ENCODE measurements at regions not wholly inside any gene's neighbourhood (a gene's known extent, or its start where the extent isn't known, plus 50 kb on each side); places are given as distances from the start of the nearest gene placed in this dataset.
"Not testable (repeated sequence)": the region's sequence is repeated elsewhere in the genome, so short reads cannot be mapped to it uniquely, and the experiment has no call there.

DNA sequence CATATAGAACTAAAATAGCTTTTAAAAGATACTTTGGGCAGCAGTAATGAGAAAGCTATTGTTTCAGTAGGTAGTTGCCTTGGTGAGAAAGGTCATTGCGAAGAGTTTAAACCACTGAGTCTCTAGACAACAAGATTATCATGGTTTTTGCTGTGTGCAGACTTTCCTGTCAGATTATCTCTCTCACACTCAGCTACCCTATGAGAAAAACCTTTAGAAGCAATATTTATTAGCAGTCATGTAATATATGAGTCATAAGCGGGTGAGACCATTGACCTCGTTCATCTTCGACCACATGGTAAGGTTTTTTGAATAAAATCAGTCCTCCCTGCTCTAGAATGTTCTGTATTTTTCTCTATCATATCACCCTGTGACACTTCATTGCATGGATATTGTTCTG, 59.9 kb downstream of the GPR65 start:
- DNase-seq: no peak

- DNase-seq: no peak
These were observed 64.7 kb downstream of the GPR65 start for GRCh38 chr14:88069677-88070076.

- DNase-seq: no peak
These were observed 70.5 kb downstream of the GPR65 start for GRCh38 chr14:88075269-88075981.

DNA sequence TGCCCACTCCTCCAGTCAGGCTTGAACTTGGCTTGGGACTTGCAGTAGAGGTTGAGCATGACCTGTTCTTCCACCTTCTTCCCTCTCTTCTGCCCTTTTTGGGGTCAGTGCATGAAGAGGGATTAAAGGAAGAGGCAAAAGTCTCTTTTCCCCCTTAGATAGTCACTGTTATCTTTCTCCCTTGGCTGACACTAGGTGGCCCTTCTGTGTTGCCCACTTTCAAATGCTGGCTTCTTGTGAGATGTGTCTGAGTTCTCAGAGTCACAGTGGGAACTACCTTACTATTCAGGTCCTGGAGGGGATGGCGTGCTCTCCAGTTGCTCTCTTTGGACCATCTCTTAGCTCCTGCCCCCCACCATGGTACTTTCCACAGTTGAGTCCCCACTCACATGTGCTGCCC, 73.6 kb downstream of the GPR65 start:
- DNase-seq: no peak

DNA sequence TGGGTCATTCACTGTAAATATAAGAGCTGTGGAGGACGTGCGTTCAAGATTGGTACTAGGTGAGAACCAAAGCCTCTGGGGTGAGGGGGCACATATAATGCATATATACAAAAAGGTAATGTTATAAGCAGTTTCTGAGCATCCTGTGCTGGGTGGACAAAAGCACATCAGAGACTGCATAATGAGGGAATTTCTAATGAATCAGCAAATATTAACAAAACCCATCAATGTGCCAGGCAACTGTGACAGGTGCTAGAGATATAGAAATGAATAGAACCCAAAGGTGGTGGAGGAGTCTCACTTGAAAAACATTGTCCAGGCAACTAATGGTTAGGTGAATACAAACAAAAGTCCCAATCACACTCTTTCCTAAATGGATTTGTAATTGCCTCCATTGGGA, 74.7 kb downstream of the GPR65 start:
- no peak for DNase-seq

DNA sequence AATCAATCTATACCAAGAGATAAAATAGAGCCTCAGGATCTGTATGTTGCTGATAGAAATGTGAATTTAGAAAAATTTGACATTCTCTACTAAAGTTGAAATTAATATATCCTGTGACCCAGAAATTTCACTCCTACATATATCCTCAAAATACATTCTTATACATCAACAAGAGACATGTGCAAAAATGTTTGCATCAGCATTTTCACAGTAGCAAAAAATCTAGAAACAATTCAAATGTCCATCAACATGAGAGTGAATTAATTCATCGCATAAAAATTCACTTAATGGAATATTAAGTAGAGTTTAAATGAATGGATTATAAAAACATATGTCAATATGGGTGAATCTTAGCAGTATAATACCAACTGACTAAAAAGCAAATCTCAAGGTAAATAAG, 80.8 kb downstream of the GPR65 start:
- no peak for DNase-seq

DNA sequence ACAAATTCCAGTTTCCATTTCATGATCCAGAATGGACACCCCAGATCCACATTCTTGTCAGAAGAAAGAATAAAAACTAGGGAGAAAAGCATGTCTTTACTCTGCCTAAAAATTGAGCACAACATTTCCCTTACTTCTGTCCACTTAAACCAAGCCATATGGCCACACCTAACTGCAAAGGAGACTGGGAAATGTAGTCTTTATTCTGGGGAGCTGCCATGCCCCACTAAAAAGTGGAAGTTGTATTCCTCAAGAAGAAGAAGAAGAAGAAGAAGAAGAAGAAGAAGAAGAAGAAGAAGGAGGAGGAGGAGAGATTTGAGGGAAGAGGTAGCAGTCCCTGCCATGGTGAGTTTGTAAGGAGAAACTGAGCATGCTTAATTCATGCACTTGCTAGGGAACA, 84.5 kb downstream of the GPR65 start:
- no peak for DNase-seq

DNA sequence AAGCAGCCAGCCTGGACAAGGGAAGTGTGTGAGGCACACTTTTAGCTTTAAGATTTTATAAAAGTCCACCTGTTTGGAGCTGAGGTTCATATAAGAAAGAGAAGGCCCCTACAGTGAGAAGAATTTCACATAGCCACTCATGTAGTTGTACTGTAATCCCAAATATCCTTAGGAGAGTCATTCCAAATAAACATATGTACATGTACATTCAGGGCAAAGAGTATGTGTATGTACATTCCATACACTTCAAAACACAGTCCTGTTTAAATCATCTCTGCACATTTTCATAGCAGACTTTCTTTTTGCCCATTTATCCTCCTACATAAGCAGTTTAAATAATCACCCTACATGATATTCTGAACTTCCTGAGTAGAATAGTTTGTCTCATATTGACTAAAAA, 87.6 kb downstream of the GPR65 start:
- no peak for DNase-seq

DNA sequence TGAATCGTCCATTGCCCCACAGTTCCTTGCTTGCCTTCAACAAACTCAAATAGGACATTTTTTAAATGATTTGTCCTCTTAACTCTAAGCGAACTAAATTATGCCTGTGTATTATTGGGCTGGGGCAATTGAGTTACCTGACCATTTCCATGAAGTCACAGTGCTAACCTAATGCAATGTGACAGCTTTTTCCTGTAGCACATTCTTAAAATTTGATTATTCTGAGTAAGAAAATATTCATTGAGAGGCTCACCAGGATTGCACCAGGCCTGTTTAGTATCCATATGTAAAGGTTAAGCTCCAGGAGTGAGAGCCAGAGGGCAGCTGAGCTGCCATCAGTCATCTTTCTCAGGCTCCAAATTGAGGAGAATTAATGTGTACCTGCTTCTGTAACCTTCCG, 90.9 kb downstream of the GPR65 start:
- no peak for DNase-seq

DNA sequence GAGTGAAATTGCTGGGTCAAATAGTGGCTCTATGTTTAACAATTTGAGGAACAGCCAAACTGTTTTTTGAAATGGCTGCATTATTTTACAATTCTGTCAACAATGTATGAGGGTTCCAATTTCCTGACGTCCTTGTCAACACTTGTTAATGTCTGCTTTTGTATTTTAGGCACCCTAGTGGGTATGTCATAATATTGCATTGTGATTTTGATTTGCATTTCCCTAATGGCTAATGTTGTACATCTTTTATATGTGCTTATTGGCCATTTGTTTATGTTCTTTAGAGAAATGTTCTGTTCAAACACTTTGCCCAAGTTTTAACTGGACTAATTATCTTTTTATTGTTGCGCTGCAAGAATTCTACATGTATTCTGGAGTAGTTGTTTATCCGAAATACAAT, 93.2 kb downstream of the GPR65 start:
- no peak for DNase-seq

DNA sequence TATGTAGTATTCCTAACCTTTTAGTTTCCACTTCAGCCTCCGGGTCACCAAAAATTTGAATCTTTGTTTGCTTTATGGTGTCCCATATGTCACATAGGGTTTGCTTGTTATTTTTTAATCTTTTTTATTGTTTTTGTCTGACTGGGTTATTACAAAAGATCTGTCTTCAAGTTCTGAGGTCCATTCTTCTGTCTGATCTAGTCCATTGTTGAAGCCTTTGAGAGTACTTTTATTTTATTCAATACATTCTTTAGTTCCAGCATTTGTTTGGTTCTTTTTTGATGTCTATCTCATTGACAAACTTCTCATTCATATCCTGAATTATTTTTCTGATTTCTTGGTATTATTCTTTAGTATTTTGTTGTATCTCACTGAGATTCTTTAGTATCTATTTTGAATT, 99.8 kb downstream of the GPR65 start:
- no peak for DNase-seq

DNA sequence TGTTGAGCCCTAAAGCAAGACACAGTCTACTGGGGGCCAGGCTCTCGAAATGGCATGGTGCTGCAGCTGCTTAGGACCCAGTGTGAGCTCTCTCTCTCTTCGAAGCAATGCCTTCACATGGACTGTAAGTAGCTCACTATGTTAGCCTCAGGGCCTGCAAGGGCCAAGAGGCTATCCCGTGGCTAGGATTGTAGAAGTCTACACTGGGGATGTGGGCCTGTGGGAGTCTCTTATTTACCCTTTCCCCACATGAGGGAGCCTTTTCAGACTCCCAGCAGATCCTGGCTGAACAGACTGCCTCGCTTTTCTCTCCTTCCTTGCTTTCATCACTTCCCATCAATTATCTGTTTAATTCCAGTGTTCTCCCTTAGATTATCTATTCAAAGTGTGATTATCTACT, 101.4 kb downstream of the GPR65 start:
- no peak for DNase-seq

DNA sequence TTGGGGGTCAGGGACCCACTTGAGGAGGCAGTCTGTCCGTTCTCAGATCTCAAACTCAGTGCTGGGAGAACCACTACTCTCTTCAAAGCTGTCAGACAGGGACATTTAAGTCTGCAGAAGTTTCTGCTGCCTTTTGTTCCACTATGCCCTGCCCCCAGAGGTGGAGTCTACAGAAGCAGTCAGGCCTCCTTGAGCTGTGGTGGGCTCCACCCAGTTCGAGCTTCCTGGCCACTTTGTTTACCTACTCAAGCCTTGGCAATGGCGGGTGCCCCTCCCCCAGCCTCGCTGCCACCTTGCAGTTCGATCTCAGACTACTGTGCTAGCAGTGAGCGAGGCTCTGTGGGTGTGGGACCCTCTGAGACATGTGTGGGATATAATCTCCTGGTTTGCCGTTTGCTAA, 122.7 kb downstream of the GPR65 start:
- not testable (repeated sequence) for DNase-seq

GRCh38 chr14:88128816-88129215, 123.9 kb downstream of the GPR65 start:
- no peak for DNase-seq

GRCh38 chr14:88129306-88130056, 124.5 kb downstream of the GPR65 start:
- DNase-seq: peak; percentile 60

- no peak for DNase-seq
These were observed 125.1 kb downstream of the GPR65 start for GRCh38 chr14:88130057-88130432.
